ENCODE measurements at regions not wholly inside any gene's neighbourhood (a gene's known extent, or its start where the extent isn't known, plus 50 kb on each side); places are given as distances from the start of the nearest gene placed in this dataset.

- Histone ChIP-seq H3K4me3 (ENCODE audit: low read depth, low read length) (no peak overlapping the region), H3K27me3 (ENCODE audit: control insufficient read depth, insufficient read depth, low read length) (no peaks in the 10 kb centered on the region), H3K9me3 (ENCODE audit: control insufficient read depth, insufficient read depth, low read length) (no peaks in the 10 kb centered on the region), H3K27ac (ENCODE audit: low read depth, low read length) (no peak overlapping the region), H3K4me1 (ENCODE audit: control insufficient read depth, insufficient read depth, low read length) (no peaks in the 10 kb centered on the region), H3K36me3 (ENCODE audit: control insufficient read depth, insufficient read depth, low read length) (no peaks in the 10 kb centered on the region)
- peak in 1 of 6 donors; percentile 13 for DNase-seq (ENCODE audit: low read depth in 4 of 6, low spot score in 6 of 6)
- WGBS (ENCODE audit: insufficient coverage), result 88% methylated on average over 14 of the region's 15 CpGs
Observed at GRCh38 chr20:60078351-60079250, 120.4 kb downstream of the CDH26 start.

GRCh38 chr20:60080401-60080800 lies 122.2 kb downstream of the CDH26 start:
- no peak overlapping the region for H3K4me3 ChIP-seq (ENCODE audit: low read depth, low read length)
- H3K36me3 ChIP-seq (ENCODE audit: control insufficient read depth, insufficient read depth, low read length), result no peaks in the 10 kb centered on the region
- no peak for DNase-seq (ENCODE audit: low read depth in 4 of 6, low spot score in 6 of 6)
- WGBS (ENCODE audit: insufficient coverage), result 88% methylated on average over 4 of the region's 7 CpGs
- no peak overlapping the region for H3K27ac ChIP-seq (ENCODE audit: low read depth, low read length)
- no peaks in the 10 kb centered on the region for H3K4me1 ChIP-seq (ENCODE audit: control insufficient read depth, insufficient read depth, low read length)
- H3K27me3 ChIP-seq (ENCODE audit: control insufficient read depth, insufficient read depth, low read length), result no peaks in the 10 kb centered on the region
- no peaks in the 10 kb centered on the region for H3K9me3 ChIP-seq (ENCODE audit: control insufficient read depth, insufficient read depth, low read length)

- H3K4me1 ChIP-seq (ENCODE audit: control insufficient read depth, insufficient read depth, low read length), result peaks cover 13% of the 10 kb centered on the region
- WGBS (ENCODE audit: insufficient coverage), result 76% methylated on average over 8 of the region's 9 CpGs
- no peaks in the 10 kb centered on the region for H3K9me3 ChIP-seq (ENCODE audit: control insufficient read depth, insufficient read depth, low read length)
- no peak overlapping the region for H3K4me3 ChIP-seq (ENCODE audit: low read depth, low read length)
- H3K27ac ChIP-seq (ENCODE audit: low read depth, low read length), result no peak overlapping the region
- DNase-seq (ENCODE audit: low read depth in 4 of 6, low spot score in 6 of 6), result no peak
- no peaks in the 10 kb centered on the region for H3K36me3 ChIP-seq (ENCODE audit: control insufficient read depth, insufficient read depth, low read length)
- no peaks in the 10 kb centered on the region for H3K27me3 ChIP-seq (ENCODE audit: control insufficient read depth, insufficient read depth, low read length)
Observed at GRCh38 chr20:60085551-60086132, 127.4 kb downstream of the CDH26 start.

- H3K4me1 ChIP-seq (ENCODE audit: control insufficient read depth, insufficient read depth, low read length), result peaks cover 13% of the 10 kb centered on the region
- H3K4me3 ChIP-seq (ENCODE audit: low read depth, low read length), result no peak overlapping the region
- DNase-seq (ENCODE audit: low read depth in 4 of 6, low spot score in 6 of 6), result peak in 1 of 6 donors; percentile 67
- WGBS (ENCODE audit: insufficient coverage), result 23% methylated on average over 25 of the region's 30 CpGs
- H3K9me3 ChIP-seq (ENCODE audit: control insufficient read depth, insufficient read depth, low read length), result no peaks in the 10 kb centered on the region
- H3K36me3 ChIP-seq (ENCODE audit: control insufficient read depth, insufficient read depth, low read length), result no peaks in the 10 kb centered on the region
- H3K27ac ChIP-seq (ENCODE audit: low read depth, low read length), result no peak overlapping the region
- no peaks in the 10 kb centered on the region for H3K27me3 ChIP-seq (ENCODE audit: control insufficient read depth, insufficient read depth, low read length)
Observed at GRCh38 chr20:60086821-60087562, 128.8 kb downstream of the CDH26 start.

GRCh38 chr20:60087563-60088105 lies 129.4 kb downstream of the CDH26 start:
- Histone ChIP-seq H3K36me3 (ENCODE audit: control insufficient read depth, insufficient read depth, low read length) (no peaks in the 10 kb centered on the region), H3K27ac (ENCODE audit: low read depth, low read length) (no peak overlapping the region), H3K9me3 (ENCODE audit: control insufficient read depth, insufficient read depth, low read length) (peaks cover 4% of the 10 kb centered on the region), H3K4me3 (ENCODE audit: low read depth, low read length) (no peak overlapping the region), H3K4me1 (ENCODE audit: control insufficient read depth, insufficient read depth, low read length) (peaks cover 13% of the 10 kb centered on the region), H3K27me3 (ENCODE audit: control insufficient read depth, insufficient read depth, low read length) (no peaks in the 10 kb centered on the region)
- peak in 1 of 6 donors; percentile 60 for DNase-seq (ENCODE audit: low read depth in 4 of 6, low spot score in 6 of 6)
- WGBS (ENCODE audit: insufficient coverage), result 2% methylated on average over 58 of the region's 60 CpGs

- Histone ChIP-seq H3K36me3 (ENCODE audit: control insufficient read depth, insufficient read depth, low read length) (no peaks in the 10 kb centered on the region), H3K9me3 (ENCODE audit: control insufficient read depth, insufficient read depth, low read length) (peaks cover 4% of the 10 kb centered on the region), H3K4me3 (ENCODE audit: low read depth, low read length) (no peak overlapping the region), H3K4me1 (ENCODE audit: control insufficient read depth, insufficient read depth, low read length) (peaks cover 13% of the 10 kb centered on the region), H3K27me3 (ENCODE audit: control insufficient read depth, insufficient read depth, low read length) (no peaks in the 10 kb centered on the region), H3K27ac (ENCODE audit: low read depth, low read length) (no peak overlapping the region)
- DNase-seq (ENCODE audit: low read depth in 4 of 6, low spot score in 6 of 6), result no peak
- 89% methylated on average over 5 of the region's 10 CpGs for WGBS (ENCODE audit: insufficient coverage)
Observed at GRCh38 chr20:60088236-60088635, 130.0 kb downstream of the CDH26 start.

- H3K9me3 ChIP-seq (ENCODE audit: control insufficient read depth, insufficient read depth, low read length), result peaks cover 4% of the 10 kb centered on the region
- peaks cover 14% of the 10 kb centered on the region for H3K4me1 ChIP-seq (ENCODE audit: control insufficient read depth, insufficient read depth, low read length)
- H3K27ac ChIP-seq (ENCODE audit: low read depth, low read length), result no peak overlapping the region
- 48% methylated on average over 3 of the region's 4 CpGs for WGBS (ENCODE audit: insufficient coverage)
- no peaks in the 10 kb centered on the region for H3K36me3 ChIP-seq (ENCODE audit: control insufficient read depth, insufficient read depth, low read length)
- DNase-seq (ENCODE audit: low read depth in 4 of 6, low spot score in 6 of 6), result peak in 1 of 6 donors; percentile 62
- H3K4me3 ChIP-seq (ENCODE audit: low read depth, low read length), result no peak overlapping the region
- no peaks in the 10 kb centered on the region for H3K27me3 ChIP-seq (ENCODE audit: control insufficient read depth, insufficient read depth, low read length)
Observed at GRCh38 chr20:60090631-60091030, 132.4 kb downstream of the CDH26 start.

- Histone ChIP-seq H3K9me3 (ENCODE audit: control insufficient read depth, insufficient read depth, low read length) (peaks cover 4% of the 10 kb centered on the region), H3K27ac (ENCODE audit: low read depth, low read length) (no peak overlapping the region), H3K36me3 (ENCODE audit: control insufficient read depth, insufficient read depth, low read length) (no peaks in the 10 kb centered on the region), H3K27me3 (ENCODE audit: control insufficient read depth, insufficient read depth, low read length) (no peaks in the 10 kb centered on the region), H3K4me3 (ENCODE audit: low read depth, low read length) (no peak overlapping the region), H3K4me1 (ENCODE audit: control insufficient read depth, insufficient read depth, low read length) (peaks cover 19% of the 10 kb centered on the region)
- peak in 1 of 6 donors; percentile 51 for DNase-seq (ENCODE audit: low read depth in 4 of 6, low spot score in 6 of 6)
- 50% methylated on average over 2 of the region's 5 CpGs for WGBS (ENCODE audit: insufficient coverage)
Observed at GRCh38 chr20:60091305-60091704, 133.1 kb downstream of the CDH26 start.

GRCh38 chr20:60091861-60092260 lies 133.6 kb downstream of the CDH26 start:
- DNase-seq (ENCODE audit: low read depth in 4 of 6, low spot score in 6 of 6), result no peak
- Histone ChIP-seq H3K27me3 (ENCODE audit: control insufficient read depth, insufficient read depth, low read length) (no peaks in the 10 kb centered on the region), H3K4me1 (ENCODE audit: control insufficient read depth, insufficient read depth, low read length) (peaks cover 14% of the 10 kb centered on the region), H3K27ac (ENCODE audit: low read depth, low read length) (no peak overlapping the region), H3K4me3 (ENCODE audit: low read depth, low read length) (no peak overlapping the region), H3K36me3 (ENCODE audit: control insufficient read depth, insufficient read depth, low read length) (no peaks in the 10 kb centered on the region), H3K9me3 (ENCODE audit: control insufficient read depth, insufficient read depth, low read length) (peaks cover 4% of the 10 kb centered on the region)
- WGBS (ENCODE audit: insufficient coverage), result no CpG with 5 or more reads among the region's 1 CpG
